HFF-Myc (cell line): ENCODE measurements at regions not wholly inside any gene's neighbourhood (a gene's known extent, or its start where the extent isn't known, plus 50 kb on each side); places are given as distances from the start of the nearest gene placed in this dataset.

Source experiments
- DNase-seq: peaks from one replicate; pipeline ENCODE4 v3.0.0-alpha.2; 2011; ENCODE audit warnings: low read depth; ENCODE audit errors: extremely low read depth
- H3K4me3 ChIP-seq: replicated peaks from 2 replicates; pipeline ENCODE4 v1.5.1; 2011; ENCODE audit warnings: low read depth, mild to moderate bottlenecking, control low read depth, low read length
- TF ChIP-seq, protein P1 (sequence below): IDR thresholded peaks from 2 replicates; pipeline ENCODE4 v1.5.1; 2012; ENCODE audit warnings: mild to moderate bottlenecking, low read depth, low read length, control low read depth; ENCODE audit errors: missing control alignments

DNA sequence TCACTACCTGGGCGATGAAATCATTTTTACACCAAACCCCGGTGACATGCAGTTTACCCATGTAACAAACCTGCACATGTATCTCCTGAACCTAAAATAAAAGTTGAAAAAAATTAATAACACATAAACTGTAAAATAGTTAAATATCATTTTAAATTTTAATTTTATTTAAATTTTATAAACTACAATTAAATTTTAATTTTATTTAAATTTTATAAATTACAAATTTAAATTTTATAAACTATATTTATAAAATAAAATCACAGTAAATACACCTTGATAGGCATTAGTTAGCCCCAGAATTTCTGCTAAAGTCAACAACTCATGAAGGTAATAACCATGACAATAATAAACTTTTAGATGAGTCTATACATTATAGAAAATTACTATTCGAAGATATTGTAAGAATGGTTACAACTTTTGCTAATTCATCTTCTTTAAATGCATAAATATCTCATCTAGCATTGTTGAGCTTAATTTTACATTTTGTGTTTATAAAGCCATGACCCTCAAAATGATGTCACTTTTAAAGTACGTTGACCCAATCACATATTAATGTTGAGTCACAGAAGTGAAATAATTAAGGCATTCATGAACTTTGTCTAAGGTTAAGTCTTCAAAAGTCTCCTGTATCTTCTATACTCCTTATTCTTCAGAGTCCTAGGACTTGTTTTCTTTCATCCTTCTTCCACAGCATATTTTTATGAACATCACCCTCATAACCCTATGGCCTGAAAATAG is 755.8 kb upstream of the LCORL start:
- TF ChIP-seq, protein P1, sequence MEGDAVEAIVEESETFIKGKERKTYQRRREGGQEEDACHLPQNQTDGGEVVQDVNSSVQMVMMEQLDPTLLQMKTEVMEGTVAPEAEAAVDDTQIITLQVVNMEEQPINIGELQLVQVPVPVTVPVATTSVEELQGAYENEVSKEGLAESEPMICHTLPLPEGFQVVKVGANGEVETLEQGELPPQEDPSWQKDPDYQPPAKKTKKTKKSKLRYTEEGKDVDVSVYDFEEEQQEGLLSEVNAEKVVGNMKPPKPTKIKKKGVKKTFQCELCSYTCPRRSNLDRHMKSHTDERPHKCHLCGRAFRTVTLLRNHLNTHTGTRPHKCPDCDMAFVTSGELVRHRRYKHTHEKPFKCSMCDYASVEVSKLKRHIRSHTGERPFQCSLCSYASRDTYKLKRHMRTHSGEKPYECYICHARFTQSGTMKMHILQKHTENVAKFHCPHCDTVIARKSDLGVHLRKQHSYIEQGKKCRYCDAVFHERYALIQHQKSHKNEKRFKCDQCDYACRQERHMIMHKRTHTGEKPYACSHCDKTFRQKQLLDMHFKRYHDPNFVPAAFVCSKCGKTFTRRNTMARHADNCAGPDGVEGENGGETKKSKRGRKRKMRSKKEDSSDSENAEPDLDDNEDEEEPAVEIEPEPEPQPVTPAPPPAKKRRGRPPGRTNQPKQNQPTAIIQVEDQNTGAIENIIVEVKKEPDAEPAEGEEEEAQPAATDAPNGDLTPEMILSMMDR: no peak
- no peak overlapping the region for H3K4me3 ChIP-seq
- no peak for DNase-seq

DNA sequence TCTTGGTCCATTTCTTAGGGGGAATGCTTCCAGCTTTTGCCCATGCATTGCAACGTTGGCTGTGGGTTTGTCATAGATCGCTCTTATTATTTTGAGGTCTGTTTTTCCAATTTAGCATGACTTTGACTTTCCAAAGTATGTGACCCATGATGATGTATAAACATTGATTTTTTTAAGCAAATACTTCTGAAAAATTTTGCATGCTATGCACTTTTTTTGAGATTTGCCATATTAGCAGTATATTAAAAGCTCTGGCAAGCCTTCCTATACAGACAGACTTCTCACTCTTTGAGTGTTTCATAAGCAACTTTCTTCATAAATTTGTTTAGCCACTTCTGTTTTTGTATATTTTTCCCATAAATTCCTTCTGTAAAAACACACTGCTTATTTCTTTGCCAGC is 746.4 kb upstream of the LCORL start:
- H3K4me3 ChIP-seq: no peak overlapping the region
- TF ChIP-seq, protein P1: no peak
- no peak for DNase-seq

DNA sequence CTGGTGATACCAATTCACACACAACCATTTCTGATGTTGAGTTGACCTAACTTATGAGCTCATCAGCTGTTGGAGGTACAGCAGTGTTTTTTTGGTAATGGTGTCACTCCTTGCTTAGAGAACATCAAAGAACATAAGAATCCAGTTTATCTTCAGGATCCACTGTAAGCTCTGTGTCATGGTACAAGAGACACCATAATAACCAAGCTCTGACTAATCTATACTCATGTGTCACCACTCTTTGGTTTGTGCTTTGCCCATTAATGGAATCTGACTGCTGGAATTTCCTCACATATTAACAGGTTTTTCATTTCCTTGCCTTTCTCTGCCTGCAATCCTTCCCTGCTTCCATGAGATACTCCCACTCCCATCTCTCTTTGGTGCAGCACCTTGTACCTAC is 735.1 kb upstream of the LCORL start:
- TF ChIP-seq, protein P1: no peak
- no peak for DNase-seq
- no peak overlapping the region for H3K4me3 ChIP-seq

DNA sequence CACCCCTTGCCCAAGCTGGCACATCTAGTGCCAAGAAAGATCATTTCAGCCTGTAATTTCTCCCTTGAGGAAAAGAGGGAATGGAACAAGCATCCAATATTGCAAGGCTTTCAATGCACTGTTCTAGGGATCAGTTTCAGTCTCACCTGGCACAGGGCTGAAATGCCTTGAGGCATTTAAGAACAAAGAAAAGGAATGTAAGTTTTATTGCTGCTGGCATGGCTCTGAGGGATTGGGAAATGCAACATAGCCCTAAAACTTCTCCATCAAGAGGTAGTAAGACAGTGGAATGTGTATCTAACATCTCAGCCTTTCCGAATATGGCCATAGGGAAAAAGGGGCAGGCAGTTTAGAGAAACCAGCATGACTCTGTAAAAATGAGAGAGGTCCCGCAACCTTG is 732.6 kb upstream of the LCORL start:
- TF ChIP-seq, protein P1: no peak
- no peak overlapping the region for H3K4me3 ChIP-seq
- DNase-seq: no peak

- no peak overlapping the region for H3K4me3 ChIP-seq
- TF ChIP-seq, protein P1: no peak
- no peak for DNase-seq
Observed at GRCh38 chr4:18751083-18751482, 729.5 kb upstream of the LCORL start.

DNA sequence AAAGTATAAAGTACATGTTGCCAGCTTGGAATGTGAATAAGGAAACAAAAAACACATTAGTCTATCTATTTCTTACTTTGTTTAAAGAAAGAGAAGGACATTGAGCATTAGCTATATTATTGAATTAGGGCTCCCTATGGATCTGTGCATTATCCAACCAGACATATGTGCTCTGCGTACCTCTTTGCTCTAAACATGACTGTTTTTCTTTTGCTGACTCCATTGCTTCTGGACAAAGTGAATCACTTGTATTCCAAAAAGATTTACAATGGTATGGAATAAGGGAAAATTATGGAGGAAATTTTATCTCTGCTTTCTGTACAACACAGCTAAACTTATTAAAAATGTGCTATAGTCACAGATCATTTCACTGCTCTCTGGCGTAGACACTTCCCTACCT is 727.8 kb upstream of the LCORL start:
- H3K4me3 ChIP-seq: no peak overlapping the region
- DNase-seq: no peak
- TF ChIP-seq, protein P1: no peak

DNA sequence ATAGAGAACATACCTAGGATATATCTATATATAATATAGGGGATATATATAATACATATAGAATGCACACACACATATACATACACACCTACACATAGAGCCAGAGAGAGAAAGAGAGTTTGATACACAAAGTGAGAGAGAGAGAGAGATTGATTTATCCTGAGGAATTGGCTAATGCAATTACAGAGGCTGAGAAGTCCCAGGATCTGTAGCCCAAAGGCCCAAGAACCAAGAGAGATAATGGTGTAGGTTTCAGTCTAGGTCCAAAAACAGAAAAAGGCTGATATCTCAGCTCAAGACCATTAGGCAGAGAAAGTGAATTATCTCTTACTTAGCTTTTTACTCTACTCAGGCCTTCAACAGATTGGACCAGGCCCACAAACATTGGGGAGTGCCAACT is 715.0 kb upstream of the LCORL start:
- H3K4me3 ChIP-seq: no peak overlapping the region
- TF ChIP-seq, protein P1: no peak

More for the DNA sequence above, 715.0 kb upstream of the LCORL start:
- no peak for DNase-seq
